Nephron progenitor cell (in vitro differentiated cells): ENCODE measurements at regions not wholly inside any gene's neighbourhood (a gene's known extent, or its start where the extent isn't known, plus 50 kb on each side); places are given as distances from the start of the nearest gene placed in this dataset.

Source experiments
- DNase-seq: peaks from one replicate; pipeline ENCODE4 v3.0.0; 2021
- H3K27ac Mint-ChIP-seq: 2 replicates; pipeline ENCODE4 v1.8.0; 2021; ENCODE audit warnings: mild to moderate bottlenecking, moderate library complexity, mixed read lengths
- H3K27me3 Mint-ChIP-seq: 2 replicates; pipeline ENCODE4 v1.8.0; 2021; ENCODE audit warnings: mild to moderate bottlenecking, low read depth, mixed read lengths; ENCODE audit not compliant: poor library complexity
- H3K36me3 Mint-ChIP-seq: 2 replicates; pipeline ENCODE4 v1.8.0; 2021; ENCODE audit warnings: low read depth, mixed read lengths
- H3K4me1 Mint-ChIP-seq: 2 replicates; pipeline ENCODE4 v1.8.0; 2021; ENCODE audit warnings: mixed read lengths
- H3K4me3 Mint-ChIP-seq: 2 replicates; pipeline ENCODE4 v1.8.0; 2021; ENCODE audit warnings: mild to moderate bottlenecking, moderate library complexity, mixed read lengths
- H3K9me3 Mint-ChIP-seq: 2 replicates; pipeline ENCODE4 v1.8.0; 2021; ENCODE audit warnings: mild to moderate bottlenecking, moderate library complexity, mixed read lengths
- TF ChIP-seq, protein P1 (sequence below): fragments of 200-600 bp; sonication (generic); IDR thresholded peaks from 2 replicates; pipeline ENCODE4 v1.5.0; 2021; ENCODE audit warnings: antibody characterized with exemption

DNA sequence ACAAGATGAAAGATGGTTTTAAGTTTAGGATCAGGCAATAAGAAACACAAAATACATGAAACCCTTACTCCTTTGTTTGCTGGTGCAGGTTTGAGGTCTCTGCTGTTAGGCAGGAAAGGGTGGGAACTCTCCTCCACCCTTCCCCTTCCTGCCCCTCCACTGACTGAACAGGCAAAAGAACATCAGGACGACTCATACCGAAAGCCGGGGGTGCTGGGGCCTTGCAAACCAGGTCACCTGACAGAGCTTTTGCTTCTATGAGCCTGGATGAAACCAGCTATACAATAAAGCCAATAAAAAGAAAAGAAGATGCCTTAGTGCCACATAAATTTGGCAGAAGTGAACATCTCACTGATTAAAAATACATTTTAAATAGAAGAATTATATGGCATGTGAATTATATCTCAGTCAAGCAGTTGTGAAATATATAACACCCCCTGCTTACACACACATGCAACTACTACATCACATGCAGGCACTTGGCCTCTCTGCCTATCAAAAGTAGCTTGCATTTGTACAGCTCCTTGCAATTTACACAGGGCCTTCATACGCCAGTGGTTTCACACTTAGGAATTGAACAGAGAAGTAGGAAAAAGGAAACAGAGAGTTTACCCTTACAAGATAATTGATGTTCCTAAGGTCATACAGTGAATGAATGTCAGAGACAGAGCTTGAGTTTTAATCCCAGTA, 215.1 kb upstream of the TRIB2 start:
- Mint-ChIP-seq H3K4me1 (peaks cover 18% of the 10 kb centered on the region), H3K9me3 (no peaks in the 10 kb centered on the region), H3K4me3 (no peak overlapping the region), H3K27ac (peak overlapping the region; percentile 23), H3K36me3 (no peaks in the 10 kb centered on the region), H3K27me3 (peaks cover 2% of the 10 kb centered on the region)
- TF ChIP-seq, protein P1, sequence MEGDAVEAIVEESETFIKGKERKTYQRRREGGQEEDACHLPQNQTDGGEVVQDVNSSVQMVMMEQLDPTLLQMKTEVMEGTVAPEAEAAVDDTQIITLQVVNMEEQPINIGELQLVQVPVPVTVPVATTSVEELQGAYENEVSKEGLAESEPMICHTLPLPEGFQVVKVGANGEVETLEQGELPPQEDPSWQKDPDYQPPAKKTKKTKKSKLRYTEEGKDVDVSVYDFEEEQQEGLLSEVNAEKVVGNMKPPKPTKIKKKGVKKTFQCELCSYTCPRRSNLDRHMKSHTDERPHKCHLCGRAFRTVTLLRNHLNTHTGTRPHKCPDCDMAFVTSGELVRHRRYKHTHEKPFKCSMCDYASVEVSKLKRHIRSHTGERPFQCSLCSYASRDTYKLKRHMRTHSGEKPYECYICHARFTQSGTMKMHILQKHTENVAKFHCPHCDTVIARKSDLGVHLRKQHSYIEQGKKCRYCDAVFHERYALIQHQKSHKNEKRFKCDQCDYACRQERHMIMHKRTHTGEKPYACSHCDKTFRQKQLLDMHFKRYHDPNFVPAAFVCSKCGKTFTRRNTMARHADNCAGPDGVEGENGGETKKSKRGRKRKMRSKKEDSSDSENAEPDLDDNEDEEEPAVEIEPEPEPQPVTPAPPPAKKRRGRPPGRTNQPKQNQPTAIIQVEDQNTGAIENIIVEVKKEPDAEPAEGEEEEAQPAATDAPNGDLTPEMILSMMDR, result no peak
- DNase-seq, result no peak

DNA sequence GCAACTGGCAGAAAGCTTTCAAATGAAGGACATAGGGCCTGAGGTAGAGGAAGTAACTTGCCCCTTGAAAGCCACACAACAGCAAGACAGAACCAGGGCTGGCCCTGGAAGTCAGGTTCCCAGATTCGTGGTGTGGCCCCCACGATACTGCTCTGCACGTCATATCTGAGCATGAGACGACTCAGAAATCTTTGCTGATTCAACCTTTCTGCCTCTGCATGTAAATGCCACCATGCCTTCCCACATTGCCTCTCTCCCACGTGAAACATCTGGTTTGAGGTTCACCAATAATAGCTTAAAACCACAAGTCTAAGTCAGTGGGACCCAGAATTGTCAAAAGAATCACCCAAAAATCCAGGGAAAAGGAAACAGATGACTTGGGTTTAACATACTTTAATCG, 214.0 kb upstream of the TRIB2 start:
- no peak for DNase-seq
- no peaks in the 10 kb centered on the region for H3K36me3 Mint-ChIP-seq

GRCh38 chr2:12504443-12504842, 212.3 kb upstream of the TRIB2 start:
- DNase-seq, result no peak
- no peak overlapping the region for H3K4me3 Mint-ChIP-seq
- H3K27me3 Mint-ChIP-seq, result peaks cover 2% of the 10 kb centered on the region
- TF ChIP-seq, protein P1, result no peak
- H3K4me1 Mint-ChIP-seq, result peaks cover 36% of the 10 kb centered on the region
- peaks cover 2% of the 10 kb centered on the region for H3K9me3 Mint-ChIP-seq
- no peaks in the 10 kb centered on the region for H3K36me3 Mint-ChIP-seq
- no peak overlapping the region for H3K27ac Mint-ChIP-seq

More for the DNA sequence above, 214.0 kb upstream of the TRIB2 start:
- no peak overlapping the region for H3K4me3 Mint-ChIP-seq
- no peaks in the 10 kb centered on the region for H3K9me3 Mint-ChIP-seq
- no peak overlapping the region for H3K27ac Mint-ChIP-seq
- H3K4me1 Mint-ChIP-seq, result peaks cover 28% of the 10 kb centered on the region
- H3K27me3 Mint-ChIP-seq, result peaks cover 2% of the 10 kb centered on the region
- TF ChIP-seq, protein P1, result no peak

DNA sequence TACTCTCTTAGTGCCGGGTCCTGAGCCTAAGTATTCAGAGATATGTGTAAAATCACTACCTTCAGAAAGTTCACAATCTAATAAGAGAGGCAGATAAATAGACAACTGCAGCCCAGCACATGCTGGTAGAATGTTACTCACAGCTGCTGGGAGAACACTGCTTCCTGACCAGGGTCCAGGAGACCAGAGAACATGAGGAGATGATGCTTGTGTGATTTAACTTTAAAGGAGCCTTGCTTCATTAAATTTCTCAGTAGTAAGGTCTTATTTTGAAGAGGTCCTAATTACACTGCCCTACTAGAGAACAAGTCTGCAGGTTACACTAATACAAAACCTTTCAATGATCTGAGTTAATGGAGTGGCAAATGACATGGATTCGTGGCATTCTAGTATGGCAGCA, 209.9 kb upstream of the TRIB2 start:
- H3K4me3 Mint-ChIP-seq, result no peak overlapping the region
- no peaks in the 10 kb centered on the region for H3K36me3 Mint-ChIP-seq
- no peak for DNase-seq
- peaks cover under 1% of the 10 kb centered on the region for H3K27me3 Mint-ChIP-seq
- peaks cover 10% of the 10 kb centered on the region for H3K9me3 Mint-ChIP-seq
- no peak overlapping the region for H3K27ac Mint-ChIP-seq
- H3K4me1 Mint-ChIP-seq, result peaks cover 26% of the 10 kb centered on the region
- TF ChIP-seq, protein P1, result no peak

DNA sequence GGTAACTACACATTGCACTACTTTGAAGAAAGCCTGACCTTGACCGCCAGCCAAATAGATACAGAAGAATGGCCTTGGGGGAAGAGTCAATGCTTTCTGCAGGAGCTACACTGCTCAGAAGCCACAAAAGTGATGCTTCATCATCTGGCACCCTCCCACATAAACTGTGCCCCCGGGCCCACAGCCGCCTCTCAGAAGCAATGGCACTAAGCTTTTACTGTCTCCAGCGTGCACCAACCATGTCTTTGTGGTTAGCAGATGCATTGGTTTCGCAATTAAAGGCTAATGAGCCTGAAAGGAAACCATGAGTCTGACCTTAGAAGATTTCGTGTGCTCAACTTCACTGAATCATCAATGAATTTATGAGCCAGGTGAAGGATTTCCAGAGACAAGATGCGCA, 209.4 kb upstream of the TRIB2 start:
- H3K9me3 Mint-ChIP-seq, result peaks cover 10% of the 10 kb centered on the region
- no peak for DNase-seq
- peaks cover 23% of the 10 kb centered on the region for H3K4me1 Mint-ChIP-seq
- TF ChIP-seq, protein P1, result no peak
- peaks cover 2% of the 10 kb centered on the region for H3K27me3 Mint-ChIP-seq
- H3K4me3 Mint-ChIP-seq, result no peak overlapping the region
- no peaks in the 10 kb centered on the region for H3K36me3 Mint-ChIP-seq
- no peak overlapping the region for H3K27ac Mint-ChIP-seq

GRCh38 chr2:12510070-12510469, 206.7 kb upstream of the TRIB2 start:
- H3K9me3 Mint-ChIP-seq, result peaks cover 10% of the 10 kb centered on the region
- no peak for DNase-seq
- no peak overlapping the region for H3K27ac Mint-ChIP-seq
- TF ChIP-seq, protein P1, result no peak
- H3K27me3 Mint-ChIP-seq, result peaks cover 2% of the 10 kb centered on the region
- no peak overlapping the region for H3K4me3 Mint-ChIP-seq
- H3K4me1 Mint-ChIP-seq, result peaks cover 23% of the 10 kb centered on the region
- no peaks in the 10 kb centered on the region for H3K36me3 Mint-ChIP-seq
